AG04450 (cell line): ENCODE measurements at regions not wholly inside any gene's neighbourhood (a gene's known extent, or its start where the extent isn't known, plus 50 kb on each side); places are given as distances from the start of the nearest gene placed in this dataset.

Experiments
- CTCF ChIA-PET: fragments of 300-600, 350-600 bp; formaldehyde crosslinking; extraction: SDS; loops from one replicate; lab custom pipeline; 2022; ENCODE audit warnings: antibody characterized with exemption, inconsistent platforms; lab: Charles Lee
- POLR2A ChIA-PET: fragments of 350-600 bp; formaldehyde crosslinking; extraction: SDS; loops from one replicate; lab custom pipeline; 2021; ENCODE audit warnings: antibody characterized with exemption, inconsistent platforms; lab: Yijun Ruan, JAX
- DNase-seq: peaks from one replicate; pipeline ENCODE4 v3.0.0-alpha.2; 2011; ENCODE audit warnings: low read depth, low spot score
- H3K27ac ChIP-seq: one replicate; pipeline ENCODE4 v1.5.1; 2012; ENCODE audit warnings: low read depth, low read length, control low read depth
- H3K27me3 ChIP-seq: one replicate; pipeline ENCODE4 v1.6.0; 2012; ENCODE audit warnings: low read length; ENCODE audit not compliant: control insufficient read depth, insufficient read depth
- H3K4me3 ChIP-seq: 2 replicates; pipeline ENCODE4 v1.5.1; 2011; ENCODE audit warnings: mild to moderate bottlenecking, low read depth, low read length, control low read depth
- H3K9me3 ChIP-seq: 2 replicates; pipeline ENCODE4 v1.5.1; 2012; ENCODE audit warnings: low read length; ENCODE audit not compliant: control insufficient read depth, insufficient read depth
- TF ChIP-seq, protein P1 (sequence below): IDR thresholded peaks from 2 replicates; pipeline ENCODE4 v1.5.1; 2011; ENCODE audit warnings: low read depth, low read length, control low read depth, inconsistent platforms

DNA sequence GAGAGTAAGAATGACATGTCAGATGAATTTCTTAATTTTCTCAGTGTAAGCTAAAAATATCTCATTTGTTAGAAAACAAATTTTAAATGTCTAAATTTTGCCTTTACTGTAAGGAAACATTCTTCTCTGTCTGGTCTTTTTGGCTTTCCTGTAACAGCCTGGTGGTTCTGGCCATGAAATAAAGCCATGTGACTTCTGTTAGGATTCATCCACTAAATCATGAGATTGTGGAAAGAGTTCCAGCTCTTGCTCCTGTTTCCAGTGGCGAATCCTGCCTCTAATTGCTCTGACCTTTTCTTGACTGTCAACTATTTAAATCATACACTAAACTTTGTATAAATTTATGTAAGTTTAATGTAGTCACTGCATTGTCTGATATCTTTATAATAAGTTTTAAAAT is 398.5 kb upstream of the AKR1E2 start:
- ChIA-PET CTCF (no interaction called here), POLR2A (no interaction called here)
- DNase-seq, result no peak
- no peak overlapping the region for H3K27ac ChIP-seq
- TF ChIP-seq, protein P1, sequence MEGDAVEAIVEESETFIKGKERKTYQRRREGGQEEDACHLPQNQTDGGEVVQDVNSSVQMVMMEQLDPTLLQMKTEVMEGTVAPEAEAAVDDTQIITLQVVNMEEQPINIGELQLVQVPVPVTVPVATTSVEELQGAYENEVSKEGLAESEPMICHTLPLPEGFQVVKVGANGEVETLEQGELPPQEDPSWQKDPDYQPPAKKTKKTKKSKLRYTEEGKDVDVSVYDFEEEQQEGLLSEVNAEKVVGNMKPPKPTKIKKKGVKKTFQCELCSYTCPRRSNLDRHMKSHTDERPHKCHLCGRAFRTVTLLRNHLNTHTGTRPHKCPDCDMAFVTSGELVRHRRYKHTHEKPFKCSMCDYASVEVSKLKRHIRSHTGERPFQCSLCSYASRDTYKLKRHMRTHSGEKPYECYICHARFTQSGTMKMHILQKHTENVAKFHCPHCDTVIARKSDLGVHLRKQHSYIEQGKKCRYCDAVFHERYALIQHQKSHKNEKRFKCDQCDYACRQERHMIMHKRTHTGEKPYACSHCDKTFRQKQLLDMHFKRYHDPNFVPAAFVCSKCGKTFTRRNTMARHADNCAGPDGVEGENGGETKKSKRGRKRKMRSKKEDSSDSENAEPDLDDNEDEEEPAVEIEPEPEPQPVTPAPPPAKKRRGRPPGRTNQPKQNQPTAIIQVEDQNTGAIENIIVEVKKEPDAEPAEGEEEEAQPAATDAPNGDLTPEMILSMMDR, result no peak
- no peaks in the 10 kb centered on the region for H3K27me3 ChIP-seq
- no peaks in the 10 kb centered on the region for H3K9me3 ChIP-seq
- H3K4me3 ChIP-seq, result no peak overlapping the region

DNA sequence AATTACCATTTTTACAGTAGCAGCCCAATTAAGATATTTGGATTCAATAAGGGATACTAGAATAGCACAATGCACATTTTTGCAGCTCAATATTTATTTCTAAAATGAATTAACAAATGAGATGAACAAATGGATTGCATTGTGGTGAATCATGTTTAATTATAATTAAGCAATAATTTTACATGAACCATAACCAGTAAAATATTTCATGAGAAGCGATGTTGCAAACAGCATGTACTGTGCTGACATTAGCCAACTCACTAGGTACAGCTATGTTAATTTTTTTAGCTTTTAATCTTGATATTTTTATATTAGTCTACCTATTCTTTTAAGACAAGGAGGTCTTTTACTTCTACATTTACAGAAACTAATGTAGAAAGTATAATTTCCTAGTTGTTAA is 399.1 kb upstream of the AKR1E2 start:
- Histone ChIP-seq H3K27me3 (no peaks in the 10 kb centered on the region), H3K4me3 (no peak overlapping the region), H3K9me3 (no peaks in the 10 kb centered on the region), H3K27ac (no peak overlapping the region)
- CTCF ChIA-PET, result no interaction called here
- TF ChIP-seq, protein P1, result no peak
- POLR2A ChIA-PET, result no interaction called here
- DNase-seq, result no peak

DNA sequence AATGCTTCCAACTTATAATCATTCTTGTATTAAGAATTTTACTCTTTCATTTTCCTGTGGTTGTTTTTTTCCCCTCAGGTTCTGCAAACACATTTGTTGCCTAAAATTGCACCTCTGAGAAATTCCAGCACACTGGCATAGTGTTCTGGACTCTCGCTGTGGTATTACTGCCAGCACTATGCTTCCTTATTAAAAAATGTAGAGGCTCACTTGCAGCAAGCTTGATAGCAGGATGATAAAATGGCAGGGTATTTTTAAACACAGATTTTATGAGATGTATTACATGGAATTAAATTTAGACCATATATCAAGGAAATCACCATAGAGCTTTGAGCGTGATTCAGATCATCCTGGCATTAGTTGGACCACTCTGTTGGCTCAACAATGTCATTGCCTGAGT is 416.7 kb upstream of the AKR1E2 start:
- H3K4me3 ChIP-seq, result no peak overlapping the region
- no peak for DNase-seq
- H3K27me3 ChIP-seq, result no peaks in the 10 kb centered on the region
- ChIA-PET POLR2A (no interaction called here), CTCF (no interaction called here)
- no peaks in the 10 kb centered on the region for H3K9me3 ChIP-seq
- H3K27ac ChIP-seq, result no peak overlapping the region
- TF ChIP-seq, protein P1, result no peak

DNA sequence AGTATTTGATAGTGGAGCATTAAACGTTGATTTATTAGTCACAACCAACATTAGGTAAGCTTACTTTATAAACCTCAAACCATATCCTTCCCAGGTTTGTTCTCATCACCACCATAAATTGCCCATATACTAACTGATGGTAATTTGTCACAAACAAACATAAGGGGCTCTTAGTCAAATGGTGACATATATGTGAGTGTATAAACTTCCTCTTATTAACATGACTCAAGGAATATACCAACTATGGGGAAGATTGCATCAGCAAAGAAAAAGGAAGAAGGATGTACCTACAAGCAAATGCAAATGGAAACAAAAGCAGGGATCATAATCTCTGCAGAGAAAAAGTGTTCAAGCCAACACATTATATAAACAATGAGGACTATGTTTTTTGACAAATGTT is 418.2 kb upstream of the AKR1E2 start:
- POLR2A ChIA-PET, result no interaction called here
- no peak for DNase-seq
- TF ChIP-seq, protein P1, result no peak

DNA sequence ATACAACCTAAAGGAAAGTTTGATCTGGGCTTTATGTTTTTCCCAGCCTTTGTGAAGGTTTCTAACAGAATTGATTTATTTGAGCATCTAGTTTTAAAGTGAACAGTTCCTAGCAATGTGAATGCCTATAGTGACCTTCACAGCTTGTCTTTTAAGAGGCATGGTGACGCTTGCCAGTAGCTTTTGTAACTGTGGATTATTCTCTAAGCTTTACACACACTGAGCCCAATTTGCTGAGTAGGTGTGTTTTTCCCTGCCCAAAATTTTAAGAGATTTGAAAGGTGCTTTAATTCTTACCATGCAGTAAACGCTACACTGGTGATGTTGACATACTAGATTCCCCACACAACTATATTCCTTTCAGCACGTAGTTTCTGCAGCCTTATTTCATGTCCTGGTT is 420.2 kb upstream of the AKR1E2 start:
- ChIA-PET CTCF (no interaction called here), POLR2A (no interaction called here)
- Histone ChIP-seq H3K27ac (no peak overlapping the region), H3K9me3 (no peaks in the 10 kb centered on the region; the same call in 1 of the 2 replicates), H3K4me3 (no peak overlapping the region), H3K27me3 (no peaks in the 10 kb centered on the region)
- DNase-seq, result no peak
- TF ChIP-seq, protein P1, result no peak

More for the DNA sequence above, 418.2 kb upstream of the AKR1E2 start:
- no peak overlapping the region for H3K4me3 ChIP-seq
- H3K9me3 ChIP-seq, result no peaks in the 10 kb centered on the region; the same call in 1 of the 2 replicates
- H3K27me3 ChIP-seq, result no peaks in the 10 kb centered on the region
- H3K27ac ChIP-seq, result no peak overlapping the region
- CTCF ChIA-PET, result no interaction called here
